Mononuclear cell (primary cell): ENCODE measurements at regions not wholly inside any gene's neighbourhood (a gene's known extent, or its start where the extent isn't known, plus 50 kb on each side); places are given as distances from the start of the nearest gene placed in this dataset.
"Not testable (repeated sequence)": the region's sequence is repeated elsewhere in the genome, so short reads cannot be mapped to it uniquely, and the experiment has no call there.

Experiments
- H3K27me3 ChIP-seq: 2 replicates; pipeline ENCODE4 v1.6.0; 2011; ENCODE audit warnings: low read length, control low read depth; ENCODE audit not compliant: insufficient read depth
- H3K4me1 ChIP-seq: 2 replicates; pipeline ENCODE4 v1.5.1; 2011; ENCODE audit warnings: mild to moderate bottlenecking, low read length, control low read depth; ENCODE audit not compliant: insufficient read depth
- H3K4me3 ChIP-seq: 2 replicates; pipeline ENCODE4 v1.5.1; 2011; ENCODE audit warnings: mild to moderate bottlenecking, low read length, moderate library complexity
- H3K9me3 ChIP-seq: 2 replicates; pipeline ENCODE4 v1.5.1; 2011; ENCODE audit warnings: low read depth, mild to moderate bottlenecking, control low read depth, low read length

DNA sequence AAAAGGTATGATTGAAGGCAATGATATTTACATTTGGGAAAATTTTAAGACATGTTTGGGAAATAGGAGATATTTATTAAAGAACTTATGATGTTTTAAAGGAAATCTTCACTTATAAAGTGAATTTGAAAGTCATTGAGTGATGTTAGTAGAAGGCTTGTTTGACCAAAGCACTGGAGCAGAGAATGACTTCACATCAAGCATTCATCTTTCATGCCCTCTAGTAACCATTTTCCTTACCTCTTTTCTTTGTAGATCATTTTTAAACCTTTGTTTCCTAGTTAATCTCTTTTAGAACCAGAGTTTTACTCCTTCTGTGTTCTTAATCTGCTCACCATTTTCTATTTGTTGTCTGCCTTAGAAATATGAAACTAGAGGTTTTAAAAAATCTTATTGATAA, 111.3 kb upstream of the FOXP2 start:
- Histone ChIP-seq H3K4me1 (no peaks in the 10 kb centered on the region), H3K27me3 (no peaks in the 10 kb centered on the region), H3K4me3 (no peak overlapping the region), H3K9me3 (no peaks in the 10 kb centered on the region)

DNA sequence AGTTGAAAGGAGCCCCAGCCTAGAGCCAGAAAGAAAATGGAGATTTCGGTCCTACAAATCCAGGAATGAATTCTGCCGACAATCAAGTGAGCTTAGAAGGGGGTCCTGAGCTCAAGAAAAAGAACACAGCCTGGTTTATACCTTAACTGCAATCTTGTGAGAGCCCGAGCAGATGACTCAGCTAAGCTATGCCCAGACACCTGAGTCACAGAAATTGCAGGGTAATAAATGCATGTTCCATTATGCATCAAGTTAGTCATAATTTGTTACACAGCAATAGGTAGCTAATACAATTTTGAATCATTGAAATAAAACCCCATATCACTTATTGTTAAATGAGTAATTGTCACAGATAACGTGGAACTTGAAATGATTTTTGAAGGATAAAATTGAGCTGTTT, 111.8 kb upstream of the FOXP2 start:
- Histone ChIP-seq H3K4me3 (no peak overlapping the region), H3K27me3 (no peaks in the 10 kb centered on the region), H3K4me1 (no peaks in the 10 kb centered on the region), H3K9me3 (no peaks in the 10 kb centered on the region)

DNA sequence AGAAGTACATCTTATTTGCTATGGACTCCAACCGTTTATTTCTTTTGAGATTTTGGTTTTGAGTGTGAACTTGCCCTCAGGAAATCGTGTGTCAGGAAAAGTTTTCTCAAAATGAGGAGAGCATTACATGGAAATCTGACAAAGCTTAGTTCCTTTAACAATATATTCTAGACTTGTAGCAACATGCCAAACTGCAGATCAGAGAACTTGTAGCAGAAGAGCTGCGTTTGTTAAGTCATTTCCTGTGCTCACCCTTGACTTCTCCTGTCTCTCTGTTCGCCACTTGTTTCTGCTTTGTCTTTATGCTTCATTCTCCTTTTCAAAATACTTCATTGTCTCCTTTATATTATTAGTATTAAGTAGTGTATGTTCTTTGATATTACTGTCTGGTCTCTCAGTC, 116.6 kb upstream of the FOXP2 start:
- Histone ChIP-seq H3K27me3 (no peaks in the 10 kb centered on the region), H3K9me3 (no peaks in the 10 kb centered on the region), H3K4me3 (no peak overlapping the region), H3K4me1 (no peaks in the 10 kb centered on the region)

DNA sequence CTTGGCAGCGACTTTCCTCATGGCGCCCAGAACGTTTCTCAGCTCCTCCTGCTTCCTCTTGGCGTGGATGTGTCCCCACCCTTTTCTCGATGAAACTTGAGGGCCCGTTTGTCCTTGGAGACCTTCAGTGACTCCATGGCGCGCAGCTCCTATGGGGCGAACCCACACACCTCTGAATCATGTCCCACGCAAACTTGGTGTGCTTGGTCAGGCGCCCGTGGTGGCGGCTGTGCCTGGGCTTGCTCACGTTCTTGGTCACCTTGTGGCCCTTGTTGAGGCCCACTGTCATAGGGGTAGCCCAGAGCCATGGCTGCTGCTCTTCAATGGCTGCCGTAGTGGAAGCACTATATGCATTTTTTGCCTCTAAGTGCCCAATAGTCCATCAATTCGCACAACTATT, 117.5 kb upstream of the FOXP2 start:
- no peaks in the 10 kb centered on the region for H3K4me1 ChIP-seq
- H3K27me3 ChIP-seq: no peaks in the 10 kb centered on the region
- no peaks in the 10 kb centered on the region for H3K9me3 ChIP-seq
- no peak overlapping the region for H3K4me3 ChIP-seq

DNA sequence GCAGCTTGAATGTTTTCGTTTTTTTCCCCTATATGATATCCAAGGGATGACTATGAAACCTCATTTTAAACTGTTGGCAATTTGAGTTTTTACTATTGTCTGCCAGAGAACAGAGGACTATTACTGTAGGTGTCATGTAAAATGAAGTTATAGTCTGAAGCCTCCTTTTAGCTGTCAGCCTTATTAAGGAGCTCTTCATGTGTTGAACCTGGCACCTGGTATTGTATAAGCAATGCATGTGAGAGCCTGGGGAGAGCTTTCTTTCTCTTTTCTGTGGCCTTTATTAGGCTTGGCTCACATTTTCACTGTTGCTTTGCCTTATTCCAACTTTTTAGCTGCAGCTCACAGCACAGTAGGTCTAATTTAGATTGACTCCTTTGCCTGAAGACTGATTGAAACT, 119.1 kb upstream of the FOXP2 start:
- no peaks in the 10 kb centered on the region for H3K27me3 ChIP-seq
- no peaks in the 10 kb centered on the region for H3K4me1 ChIP-seq
- H3K9me3 ChIP-seq: no peaks in the 10 kb centered on the region
- no peak overlapping the region for H3K4me3 ChIP-seq

DNA sequence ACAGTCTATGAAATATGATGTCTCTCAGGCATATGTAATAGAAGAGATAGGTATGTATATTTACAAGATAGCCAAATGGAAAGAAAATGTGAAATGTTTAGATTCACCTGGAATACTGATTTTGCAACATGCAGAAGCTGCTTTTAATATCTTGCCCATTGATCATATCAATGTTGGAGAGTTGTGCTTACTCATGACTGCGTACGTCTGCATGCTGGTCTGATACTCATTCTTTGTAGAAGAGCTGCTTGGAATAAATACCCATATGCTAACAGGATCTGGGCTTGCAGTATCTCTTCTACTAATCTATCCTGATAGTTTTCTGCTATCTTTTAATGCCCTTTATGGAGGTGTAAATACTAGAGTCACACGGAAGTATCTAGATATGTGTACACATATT, 120.6 kb upstream of the FOXP2 start:
- Histone ChIP-seq H3K4me1 (no peaks in the 10 kb centered on the region), H3K27me3 (no peaks in the 10 kb centered on the region), H3K4me3 (no peak overlapping the region), H3K9me3 (no peaks in the 10 kb centered on the region)

DNA sequence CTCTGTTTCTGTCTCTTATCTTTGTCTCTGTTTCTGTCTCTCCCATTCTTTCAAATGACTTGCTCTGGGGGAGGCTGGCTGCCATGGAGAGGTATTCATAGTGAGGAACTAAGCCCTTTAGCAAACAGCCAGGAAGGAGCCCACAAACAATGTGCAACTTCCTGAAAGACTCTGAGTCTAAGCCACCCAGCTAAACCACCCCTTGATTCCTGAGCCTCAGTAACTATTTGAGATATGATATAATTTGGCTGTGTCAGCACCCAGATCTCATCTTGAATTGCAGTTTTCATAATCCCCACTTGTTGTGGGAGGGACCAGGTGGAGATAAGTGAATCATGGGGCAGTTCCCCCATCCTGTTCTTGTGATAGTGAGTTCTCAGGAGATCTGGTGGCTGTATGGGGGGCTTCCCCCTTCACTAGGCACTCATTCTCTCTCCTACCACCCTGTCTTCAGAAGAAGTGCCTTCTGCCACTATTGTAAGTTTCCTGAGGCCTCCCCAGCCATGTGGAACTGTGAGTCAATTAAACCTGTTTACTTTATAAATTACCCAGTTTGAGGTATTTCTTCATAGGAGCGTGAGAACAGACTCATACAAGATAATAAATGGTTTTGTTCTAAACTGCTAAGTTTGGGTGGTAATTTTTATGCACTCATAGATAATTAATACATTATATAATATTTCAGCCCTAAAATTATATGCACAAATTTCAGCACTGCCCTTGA, 121.2 kb upstream of the FOXP2 start:
- no peaks in the 10 kb centered on the region for H3K27me3 ChIP-seq
- H3K9me3 ChIP-seq: no peaks in the 10 kb centered on the region
- no peak overlapping the region for H3K4me3 ChIP-seq
- no peaks in the 10 kb centered on the region for H3K4me1 ChIP-seq

DNA sequence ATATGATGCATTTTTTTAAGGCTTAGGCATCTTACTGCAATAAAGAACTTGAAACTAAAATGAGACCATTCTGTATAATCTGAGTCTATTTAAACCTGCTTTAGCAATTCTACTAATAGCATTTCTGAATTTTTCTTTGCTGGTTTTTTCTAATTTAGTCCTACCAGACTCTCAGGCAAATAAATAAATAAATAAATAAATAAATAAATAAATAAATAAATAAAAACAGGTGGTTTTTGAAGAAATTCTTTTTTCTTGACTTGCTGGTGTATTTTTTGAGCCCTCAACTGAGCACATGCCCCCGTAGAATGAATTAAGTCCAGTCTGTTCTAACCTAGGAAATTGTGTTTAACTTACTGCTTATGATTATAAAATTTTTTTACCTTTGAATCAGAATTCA, 134.7 kb upstream of the FOXP2 start:
- Histone ChIP-seq H3K4me3 (no peak overlapping the region), H3K4me1 (no peaks in the 10 kb centered on the region), H3K27me3 (no peaks in the 10 kb centered on the region), H3K9me3 (no peaks in the 10 kb centered on the region)

DNA sequence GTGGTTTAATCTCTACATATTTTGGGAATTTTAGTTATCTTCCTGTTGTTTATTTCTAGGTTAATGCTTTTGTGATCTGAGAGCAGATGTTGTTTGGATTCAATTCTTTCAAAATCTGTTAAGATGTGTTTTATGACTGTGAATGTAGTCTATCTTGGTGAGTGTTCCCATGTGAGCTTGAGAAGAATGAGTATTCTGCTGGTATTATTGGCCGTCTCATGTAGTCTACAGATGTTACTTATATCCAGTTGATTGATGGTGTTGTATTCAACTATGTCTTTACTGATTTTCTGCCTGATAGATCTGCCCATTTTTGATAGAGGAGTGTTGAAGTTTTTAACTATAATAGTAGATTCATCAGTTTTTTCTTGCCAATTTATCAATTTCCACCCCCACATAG, 141.4 kb upstream of the FOXP2 start:
- Histone ChIP-seq H3K9me3 (no peaks in the 10 kb centered on the region), H3K27me3 (no peaks in the 10 kb centered on the region), H3K4me3 (no peak overlapping the region), H3K4me1 (no peaks in the 10 kb centered on the region)

DNA sequence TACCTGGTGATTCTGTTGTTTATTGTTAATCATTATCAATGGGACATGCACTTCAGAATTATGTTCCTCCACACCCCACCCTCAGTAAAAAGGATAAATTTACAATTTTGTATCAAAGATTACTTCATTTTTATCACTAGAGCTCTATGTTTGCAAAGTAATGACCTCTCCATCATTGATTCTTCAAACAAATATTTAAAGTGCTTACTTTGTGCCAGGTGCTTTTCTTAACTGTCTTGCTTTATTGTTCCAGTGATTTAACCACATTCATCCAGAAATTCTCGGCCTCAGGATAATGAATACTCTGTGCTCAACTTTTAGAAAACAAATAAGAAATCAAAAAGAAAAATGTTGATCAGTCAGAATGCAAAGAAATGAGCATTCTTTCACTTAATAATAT, 144.9 kb upstream of the FOXP2 start:
- H3K4me3 ChIP-seq: no peak overlapping the region
- no peaks in the 10 kb centered on the region for H3K27me3 ChIP-seq
- no peaks in the 10 kb centered on the region for H3K4me1 ChIP-seq
- no peaks in the 10 kb centered on the region for H3K9me3 ChIP-seq

DNA sequence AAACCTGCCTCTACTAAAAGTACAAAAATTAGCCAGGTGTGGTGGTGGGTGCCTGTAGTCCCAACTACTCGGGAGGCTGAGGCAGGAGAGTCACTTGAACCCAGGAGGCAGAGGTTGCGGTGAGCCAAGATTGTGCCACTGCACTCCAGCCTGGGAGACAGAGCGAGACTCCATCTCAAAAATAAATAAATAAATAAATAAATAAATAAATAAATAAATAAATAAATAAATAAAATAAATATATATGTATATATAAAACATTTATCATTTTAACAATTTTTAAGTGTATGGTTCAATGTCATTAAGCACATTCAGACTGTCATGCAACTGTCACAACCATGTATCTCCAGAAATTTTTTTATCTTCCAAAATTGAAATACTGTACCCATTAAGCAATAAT, 147.1 kb upstream of the FOXP2 start:
- H3K9me3 ChIP-seq, H3K4me1 ChIP-seq, H3K27me3 ChIP-seq, H3K4me3 ChIP-seq: not testable (repeated sequence)

DNA sequence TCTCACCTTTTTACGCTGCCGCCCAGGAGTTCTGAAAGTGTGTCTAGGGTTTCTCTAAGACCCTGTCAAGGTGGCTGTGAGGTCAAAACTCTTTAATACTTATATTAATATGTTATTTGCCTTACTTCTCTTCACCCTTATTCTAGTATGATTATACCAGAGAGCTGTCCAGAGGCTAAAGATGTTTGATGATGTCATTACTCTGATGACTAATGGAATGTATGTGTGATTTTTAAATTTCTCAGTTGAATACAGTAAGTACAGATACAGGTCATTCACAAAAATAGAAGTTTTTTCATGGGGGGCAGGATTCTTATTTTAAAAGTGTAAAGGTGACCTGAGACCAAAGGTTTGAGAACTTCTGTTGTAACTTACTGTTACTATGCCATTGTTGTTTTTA, 150.6 kb upstream of the FOXP2 start:
- H3K27me3 ChIP-seq: no peaks in the 10 kb centered on the region
- H3K9me3 ChIP-seq: no peaks in the 10 kb centered on the region
- H3K4me3 ChIP-seq: no peak overlapping the region
- H3K4me1 ChIP-seq: no peaks in the 10 kb centered on the region

DNA sequence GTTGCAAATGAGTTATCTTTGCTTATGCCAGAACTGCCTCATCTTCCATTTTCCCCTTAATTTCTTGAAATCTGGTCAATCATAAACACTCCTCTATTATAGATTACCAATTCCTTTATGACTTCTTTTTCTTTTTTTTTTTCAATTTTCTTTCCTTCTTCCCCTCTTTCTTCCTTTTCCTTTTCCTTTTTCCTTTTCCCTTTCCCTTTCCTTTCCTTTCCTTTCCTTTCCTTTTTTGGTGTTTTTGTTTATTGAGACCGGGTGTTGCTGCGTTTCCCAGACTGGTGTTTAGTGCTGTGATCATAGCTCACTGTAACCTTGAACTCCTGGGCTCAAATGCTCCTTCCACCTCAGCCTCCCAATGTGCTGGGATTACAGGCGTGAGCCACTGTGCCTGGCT, 151.4 kb upstream of the FOXP2 start:
- Histone ChIP-seq H3K4me3 (no peak overlapping the region), H3K9me3 (no peaks in the 10 kb centered on the region), H3K4me1 (no peaks in the 10 kb centered on the region), H3K27me3 (no peaks in the 10 kb centered on the region)

DNA sequence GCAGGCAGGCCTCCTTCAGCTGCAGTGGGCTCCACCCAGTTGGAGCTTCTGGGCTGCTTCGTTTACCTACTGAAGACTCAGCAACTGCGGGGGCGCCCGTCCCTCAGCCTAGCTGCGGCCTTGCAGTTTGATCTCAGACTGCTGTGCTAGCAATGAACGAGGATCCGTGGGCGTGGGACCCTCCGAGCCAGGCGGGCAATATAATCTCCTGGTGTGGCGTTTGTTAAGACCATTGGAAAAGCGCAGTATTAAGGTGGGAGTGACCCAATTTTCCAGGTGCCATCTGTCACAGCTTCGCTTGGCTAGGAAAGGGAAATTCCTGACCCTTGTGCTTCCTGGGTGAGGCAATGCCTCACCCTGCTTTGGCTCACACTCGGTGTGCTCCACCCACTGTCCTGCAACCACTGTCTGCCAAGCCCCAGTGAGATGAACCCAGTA, 159.2 kb upstream of the FOXP2 start:
- H3K27me3 ChIP-seq: no peaks in the 10 kb centered on the region
- no peaks in the 10 kb centered on the region for H3K9me3 ChIP-seq
- H3K4me3 ChIP-seq: no peak overlapping the region
- no peaks in the 10 kb centered on the region for H3K4me1 ChIP-seq

DNA sequence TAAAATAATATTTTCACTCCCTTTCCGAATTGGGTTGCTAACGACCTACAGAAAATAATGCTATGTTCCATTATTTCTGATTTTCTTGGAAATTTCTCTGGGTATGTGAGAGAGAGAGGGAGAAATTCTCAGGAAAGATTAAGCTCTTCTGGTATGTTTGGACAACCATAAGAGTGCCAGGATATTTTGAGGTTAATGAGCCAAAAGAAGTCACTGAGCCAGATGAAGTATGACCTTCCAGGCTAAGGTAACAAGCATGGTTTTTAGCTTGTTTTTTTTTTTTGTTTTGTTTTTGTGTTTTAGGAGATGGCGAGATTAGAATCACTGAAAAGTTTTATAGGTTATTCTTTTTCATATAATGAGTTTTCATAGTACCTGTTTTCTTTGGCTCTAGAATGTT, 171.0 kb upstream of the FOXP2 start:
- Histone ChIP-seq H3K4me3 (no peak overlapping the region), H3K9me3 (no peaks in the 10 kb centered on the region), H3K4me1 (no peaks in the 10 kb centered on the region)

DNA sequence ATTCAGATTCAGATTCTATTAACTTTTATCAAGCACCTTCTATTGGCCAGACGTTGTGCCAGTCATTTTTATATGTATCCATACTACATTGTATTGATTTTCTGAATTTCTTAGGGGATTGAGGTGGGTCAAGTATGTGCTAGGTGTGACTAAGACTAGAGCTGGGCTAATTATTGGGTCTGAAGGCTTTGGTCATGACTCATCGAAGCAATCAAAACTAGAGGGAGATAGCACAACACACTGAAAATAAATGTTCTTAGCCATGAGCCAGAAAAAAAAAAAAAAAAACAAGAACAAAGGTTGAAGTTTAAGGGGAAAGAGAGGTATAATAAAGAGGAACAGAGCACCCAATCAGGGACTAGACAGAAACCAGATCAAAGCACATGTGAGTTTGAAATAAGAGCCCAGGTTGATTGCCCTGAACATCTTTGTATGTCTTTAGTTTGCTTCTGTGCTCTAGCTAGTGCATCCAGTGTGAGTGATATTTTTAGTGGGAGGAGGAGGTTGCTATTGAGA, 171.6 kb upstream of the FOXP2 start:
- Histone ChIP-seq H3K9me3 (no peaks in the 10 kb centered on the region), H3K4me1 (no peaks in the 10 kb centered on the region), H3K4me3 (no peak overlapping the region), H3K27me3 (no peaks in the 10 kb centered on the region)

More for the DNA sequence above, 171.0 kb upstream of the FOXP2 start:
- H3K27me3 ChIP-seq: no peaks in the 10 kb centered on the region
